ENCODE measurements at regions not wholly inside any gene's neighbourhood (a gene's known extent, or its start where the extent isn't known, plus 50 kb on each side); places are given as distances from the start of the nearest gene placed in this dataset.

GRCh38 chrX:56125946-56126345 lies 106.2 kb upstream of the KLF8 start:
- no peaks in the 10 kb centered on the region for H3K27me3 ChIP-seq (replicated peaks in 1 of 4; ENCODE audit: control extremely low read depth in 1 of 4, control insufficient read depth in 3 of 4, insufficient read depth in 4 of 4, low read length in 3 of 4)
- intact Hi-C loops (cut with micrococcal nuclease), result no loop called here
- H3K4me3 ChIP-seq (ENCODE audit: control extremely low read depth in 1 of 5, extremely low read depth in 1 of 5, insufficient read depth in 1 of 5, low read depth in 2 of 5, low read length in 4 of 5), result no peak overlapping the region
- no peak overlapping the region for H3K4me3 Mint-ChIP-seq
- ChIA-PET CTCF (no interaction called here), POLR2A (no interaction called here)
- ATAC-seq (ENCODE audit: low read depth) (no peak), DNase-seq (no peak)
- no peak overlapping the region for H3K4me2 ChIP-seq (replicated peaks; ENCODE audit: low read depth, low read length, poor library complexity, severe bottlenecking)
- no peaks in the 10 kb centered on the region for H3K4me1 ChIP-seq (ENCODE audit: control insufficient read depth in 2 of 2, insufficient read depth in 2 of 2, low read length in 2 of 2)
- no peaks in the 10 kb centered on the region for H3K9me3 Mint-ChIP-seq (ENCODE audit: insufficient read depth)
- H3K4me1 Mint-ChIP-seq, result no peaks in the 10 kb centered on the region
- H2AFZ ChIP-seq (ENCODE audit: insufficient read depth, low read depth, low read length, poor library complexity, severe bottlenecking), result no peak overlapping the region
- no peak for TF ChIP-seq EZH2 (IDR thresholded peaks at IDR 0.05; ENCODE audit: borderline replicate concordance, insufficient read depth, low read depth, low read length, poor library complexity, severe bottlenecking)
- TF ChIP-seq CTCF (IDR thresholded peaks at IDR 0.05), result no peak
- no peaks in the 10 kb centered on the region for H3K27me3 Mint-ChIP-seq
- no peak overlapping the region for H3K27ac Mint-ChIP-seq
- no CpG with 5 or more reads among the region's 1 CpG for WGBS (ENCODE audit: insufficient coverage)
- H3K27ac ChIP-seq (ENCODE audit: low read length in 2 of 2), result no peak overlapping the region
- H3K79me2 ChIP-seq (ENCODE audit: control insufficient read depth, insufficient read depth, low read length), result no peaks in the 10 kb centered on the region
- no peaks in the 10 kb centered on the region for H3K36me3 ChIP-seq (replicated peaks in 1 of 2; ENCODE audit: control extremely low read depth in 1 of 2, control insufficient read depth in 1 of 2, extremely low read depth in 1 of 2, insufficient read depth in 2 of 2, low read length in 1 of 2)
- no peak overlapping the region for H3K9ac ChIP-seq (ENCODE audit: low read length)
- H4K20me1 ChIP-seq (ENCODE audit: control insufficient read depth, insufficient read depth, low read length, poor library complexity, severe bottlenecking), result no peaks in the 10 kb centered on the region
- no peaks in the 10 kb centered on the region for H3K9me3 ChIP-seq (ENCODE audit: control extremely low read depth in 1 of 3, control insufficient read depth in 2 of 3, insufficient read depth in 1 of 3, low read length in 2 of 3)

GRCh38 chrX:56130031-56130430 lies 102.1 kb upstream of the KLF8 start:
- ChIA-PET CTCF (no interaction called here), POLR2A (no interaction called here)
- Histone ChIP-seq H3K9me3 (ENCODE audit: control extremely low read depth in 1 of 3, control insufficient read depth in 2 of 3, insufficient read depth in 1 of 3, low read length in 2 of 3) (no peaks in the 10 kb centered on the region), H2AFZ (ENCODE audit: insufficient read depth, low read depth, low read length, poor library complexity, severe bottlenecking) (no peak overlapping the region), H4K20me1 (ENCODE audit: control insufficient read depth, insufficient read depth, low read length, poor library complexity, severe bottlenecking) (no peaks in the 10 kb centered on the region), H3K79me2 (ENCODE audit: control insufficient read depth, insufficient read depth, low read length) (no peaks in the 10 kb centered on the region), H3K4me3 (ENCODE audit: control extremely low read depth in 1 of 5, extremely low read depth in 1 of 5, insufficient read depth in 1 of 5, low read depth in 2 of 5, low read length in 4 of 5) (no peak overlapping the region), H3K4me1 (ENCODE audit: control insufficient read depth in 2 of 2, insufficient read depth in 2 of 2, low read length in 2 of 2) (no peaks in the 10 kb centered on the region), H3K36me3 (replicated peaks in 1 of 2; ENCODE audit: control extremely low read depth in 1 of 2, control insufficient read depth in 1 of 2, extremely low read depth in 1 of 2, insufficient read depth in 2 of 2, low read length in 1 of 2) (no peaks in the 10 kb centered on the region), H3K27me3 (replicated peaks in 1 of 4; ENCODE audit: control extremely low read depth in 1 of 4, control insufficient read depth in 3 of 4, insufficient read depth in 4 of 4, low read length in 3 of 4) (no peaks in the 10 kb centered on the region), H3K27ac (ENCODE audit: low read length in 2 of 2) (no peak overlapping the region), H3K9ac (ENCODE audit: low read length) (no peak overlapping the region), H3K4me2 (replicated peaks; ENCODE audit: low read depth, low read length, poor library complexity, severe bottlenecking) (no peak overlapping the region)
- no peaks in the 10 kb centered on the region for H3K4me1 Mint-ChIP-seq
- no peak overlapping the region for H3K27ac Mint-ChIP-seq
- H3K27me3 Mint-ChIP-seq, result no peaks in the 10 kb centered on the region
- TF ChIP-seq CTCF (IDR thresholded peaks at IDR 0.05), result no peak
- no peak for TF ChIP-seq EZH2 (IDR thresholded peaks at IDR 0.05; ENCODE audit: borderline replicate concordance, insufficient read depth, low read depth, low read length, poor library complexity, severe bottlenecking)
- no peaks in the 10 kb centered on the region for H3K9me3 Mint-ChIP-seq (ENCODE audit: insufficient read depth)
- intact Hi-C loops (cut with micrococcal nuclease), result no loop called here
- ATAC-seq (ENCODE audit: low read depth), result no peak
- WGBS (ENCODE audit: insufficient coverage), result 96% methylated on average over 3 of the region's 3 CpGs
- DNase-seq, result no peak
- no peak overlapping the region for H3K4me3 Mint-ChIP-seq
